ENCODE measurements at regions not wholly inside any gene's neighbourhood (a gene's known extent, or its start where the extent isn't known, plus 50 kb on each side); places are given as distances from the start of the nearest gene placed in this dataset.

DNA sequence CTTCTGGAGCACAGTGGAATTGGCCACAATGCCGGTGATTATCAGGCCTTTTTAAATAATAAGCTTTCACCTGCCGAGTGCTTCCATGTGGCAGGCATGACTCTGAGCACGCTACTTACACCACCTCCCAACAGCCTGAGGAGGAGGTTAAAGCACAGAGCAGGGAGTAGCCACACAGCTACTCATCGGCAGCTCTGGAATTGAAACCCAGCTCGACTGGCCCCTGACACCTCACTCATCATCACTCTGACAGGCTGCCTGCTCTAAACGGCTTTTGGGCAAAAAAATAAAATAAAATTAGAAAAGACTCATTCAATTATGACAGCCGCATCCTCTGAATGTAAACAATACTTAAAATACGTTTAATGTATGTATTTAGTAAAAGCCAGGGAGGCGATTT is 326.4 kb upstream of the NOCT start:
- TF ChIP-seq, protein P1, sequence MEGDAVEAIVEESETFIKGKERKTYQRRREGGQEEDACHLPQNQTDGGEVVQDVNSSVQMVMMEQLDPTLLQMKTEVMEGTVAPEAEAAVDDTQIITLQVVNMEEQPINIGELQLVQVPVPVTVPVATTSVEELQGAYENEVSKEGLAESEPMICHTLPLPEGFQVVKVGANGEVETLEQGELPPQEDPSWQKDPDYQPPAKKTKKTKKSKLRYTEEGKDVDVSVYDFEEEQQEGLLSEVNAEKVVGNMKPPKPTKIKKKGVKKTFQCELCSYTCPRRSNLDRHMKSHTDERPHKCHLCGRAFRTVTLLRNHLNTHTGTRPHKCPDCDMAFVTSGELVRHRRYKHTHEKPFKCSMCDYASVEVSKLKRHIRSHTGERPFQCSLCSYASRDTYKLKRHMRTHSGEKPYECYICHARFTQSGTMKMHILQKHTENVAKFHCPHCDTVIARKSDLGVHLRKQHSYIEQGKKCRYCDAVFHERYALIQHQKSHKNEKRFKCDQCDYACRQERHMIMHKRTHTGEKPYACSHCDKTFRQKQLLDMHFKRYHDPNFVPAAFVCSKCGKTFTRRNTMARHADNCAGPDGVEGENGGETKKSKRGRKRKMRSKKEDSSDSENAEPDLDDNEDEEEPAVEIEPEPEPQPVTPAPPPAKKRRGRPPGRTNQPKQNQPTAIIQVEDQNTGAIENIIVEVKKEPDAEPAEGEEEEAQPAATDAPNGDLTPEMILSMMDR (conservative IDR thresholded peaks at IDR 0.05; ENCODE audit: low read depth, low read length): no peak
- DNase-seq (ENCODE audit: low read depth): no peak

GRCh38 chr4:138688408-138689085 is 327.0 kb upstream of the NOCT start:
- H3K4me3 ChIP-seq (ENCODE audit: low read depth, low read length): no peak overlapping the region

More for the DNA sequence above, 326.4 kb upstream of the NOCT start:
- H3K4me3 ChIP-seq (ENCODE audit: low read depth, low read length): no peak overlapping the region

GRCh38 chr4:138686106-138686835 is 329.3 kb upstream of the NOCT start:
- no peak for DNase-seq (ENCODE audit: low read depth)
- TF ChIP-seq, protein P1 (conservative IDR thresholded peaks at IDR 0.05; ENCODE audit: low read depth, low read length): no peak

More at GRCh38 chr4:138688408-138689085, 327.0 kb upstream of the NOCT start:
- TF ChIP-seq, protein P1 (conservative IDR thresholded peaks at IDR 0.05; ENCODE audit: low read depth, low read length): no peak
- DNase-seq (ENCODE audit: low read depth): no peak

GRCh38 chr4:138685316-138685715 is 330.3 kb upstream of the NOCT start:
- no peak overlapping the region for H3K4me3 ChIP-seq (ENCODE audit: low read depth, low read length)
- no peak for DNase-seq (ENCODE audit: low read depth)
- TF ChIP-seq, protein P1 (conservative IDR thresholded peaks at IDR 0.05; ENCODE audit: low read depth, low read length): no peak

More at GRCh38 chr4:138686106-138686835, 329.3 kb upstream of the NOCT start:
- H3K4me3 ChIP-seq (ENCODE audit: low read depth, low read length): no peak overlapping the region

DNA sequence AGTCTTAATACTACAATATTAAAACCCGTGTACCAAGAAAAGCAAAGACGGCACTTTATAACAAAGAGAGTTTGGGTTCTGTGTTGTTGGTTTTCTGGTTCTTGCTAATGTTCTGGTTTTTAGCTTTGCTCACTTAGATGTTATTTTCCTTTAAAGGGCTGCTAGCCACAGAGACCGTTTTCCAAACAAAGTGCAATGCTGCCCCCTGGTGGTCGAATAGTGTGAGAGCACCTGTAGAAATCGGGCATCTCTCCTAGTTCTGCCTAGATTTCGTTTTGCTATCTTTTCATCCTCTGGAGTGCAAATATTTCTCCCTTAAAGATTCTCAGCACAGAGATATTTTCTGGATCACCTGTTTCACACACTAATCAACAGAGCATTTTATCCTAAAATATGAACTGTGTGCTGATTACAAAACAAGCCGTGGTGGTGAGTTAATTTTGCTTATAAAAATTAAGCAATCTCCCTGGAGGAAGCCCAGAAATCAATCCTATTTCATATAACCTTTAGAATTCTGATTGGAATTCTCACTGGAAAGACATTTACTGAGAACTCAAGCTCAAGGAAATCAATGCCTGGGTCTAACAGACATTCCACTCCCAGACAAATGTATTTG is 334.5 kb upstream of the NOCT start:
- peak; percentile 87 for DNase-seq (ENCODE audit: low read depth)
- no peak overlapping the region for H3K4me3 ChIP-seq (ENCODE audit: low read depth, low read length)
- TF ChIP-seq, protein P1 (conservative IDR thresholded peaks at IDR 0.05; ENCODE audit: low read depth, low read length): peak; percentile 92

- TF ChIP-seq, protein P1 (conservative IDR thresholded peaks at IDR 0.05; ENCODE audit: low read depth, low read length): no peak
- no peak for DNase-seq (ENCODE audit: low read depth)
- no peak overlapping the region for H3K4me3 ChIP-seq (ENCODE audit: low read depth, low read length)
These were observed 335.3 kb upstream of the NOCT start for GRCh38 chr4:138680256-138680655.

Data from choroid plexus epithelial cell (primary cell).